ENCODE measurements at regions not wholly inside any gene's neighbourhood (a gene's known extent, or its start where the extent isn't known, plus 50 kb on each side); places are given as distances from the start of the nearest gene placed in this dataset.

DNA sequence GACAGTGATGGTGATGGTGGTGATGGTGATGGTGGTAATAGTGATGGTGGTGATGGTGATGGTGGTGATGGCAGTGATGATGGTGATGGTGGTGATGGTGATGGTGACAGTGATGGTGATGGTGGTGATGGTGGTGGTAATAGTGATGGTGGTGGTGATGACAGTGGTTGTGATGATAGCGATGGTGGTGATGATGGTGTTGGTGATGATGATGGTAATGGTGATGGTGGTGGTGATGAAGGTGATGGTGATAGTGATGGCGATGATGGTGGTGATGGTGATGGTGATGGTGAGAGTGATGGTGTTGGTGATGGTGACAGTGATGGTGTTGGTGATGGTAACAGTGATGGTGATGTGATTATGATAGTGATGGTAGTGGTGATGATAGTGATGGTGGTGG, 94.3 kb downstream of the ASB1 start:
- TF ChIP-seq NR3C1 (IDR thresholded peaks at IDR 0.05) (no peak), CTCF (IDR thresholded peaks at IDR 0.05) (no peak), HOXB5 (CRISPR knock-in tag; IDR thresholded peaks at IDR 0.05) (no peak), RFX5 (IDR thresholded peaks at IDR 0.05) (no peak), HDAC2 (IDR thresholded peaks at IDR 0.05) (no peak)

Data from A549 (cell line).